Left forelimb (tissue), 1 donor: ENCODE measurements at regions not wholly inside any gene's neighbourhood (a gene's known extent, or its start where the extent isn't known, plus 50 kb on each side); places are given as distances from the start of the nearest gene placed in this dataset.

Source experiments
- DNase-seq: peaks from one replicate; pipeline ENCODE4 v3.0.0-alpha.2; 2018; ENCODE audit warnings: low spot score

DNA sequence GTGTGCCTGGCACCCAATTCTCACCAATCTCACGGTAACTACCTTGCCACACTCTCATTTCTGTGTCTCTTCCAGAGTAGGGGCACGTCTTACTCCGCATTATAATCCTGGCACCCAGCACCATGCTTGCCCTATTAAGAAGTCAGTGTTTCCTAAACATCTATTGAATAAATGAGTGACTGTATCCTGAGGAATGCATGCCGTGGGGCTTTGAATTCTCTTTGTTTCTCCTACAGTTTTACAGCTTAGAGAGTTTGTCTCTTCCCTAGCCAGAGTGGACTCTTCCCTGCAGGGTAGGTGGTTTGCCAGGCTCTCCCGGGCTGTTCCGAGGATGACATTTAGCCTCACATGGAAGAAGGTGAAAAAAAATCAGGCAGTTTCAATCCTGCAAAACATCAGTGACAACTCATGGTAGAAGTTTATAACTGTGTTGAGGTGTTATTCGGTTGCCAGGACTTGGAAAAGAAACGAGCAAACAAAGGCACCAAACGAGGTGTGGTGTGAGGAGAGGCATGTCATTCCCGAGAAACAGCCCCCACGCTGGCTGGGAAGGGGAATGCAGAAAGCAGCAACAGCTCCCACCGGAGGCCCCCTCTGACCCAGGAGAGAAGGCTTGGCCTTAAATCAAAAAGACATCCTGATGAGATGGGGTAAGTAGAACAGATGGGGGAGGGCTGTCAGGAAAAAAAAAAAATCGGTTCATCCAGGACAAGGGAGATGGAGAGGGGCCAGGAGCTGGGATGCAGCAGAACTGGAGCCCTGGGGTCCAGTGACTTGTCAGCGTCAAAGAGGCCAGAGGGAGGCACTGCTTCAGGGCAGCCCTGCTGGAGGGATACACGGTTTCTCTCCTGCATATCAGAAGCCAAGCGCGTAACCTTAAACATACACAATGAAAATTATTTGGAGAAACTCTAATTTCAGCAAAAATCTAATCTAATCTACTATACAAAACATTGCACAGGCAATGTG, 168.4 kb upstream of the ARRDC4 start:
- DNase-seq = no peak

DNA sequence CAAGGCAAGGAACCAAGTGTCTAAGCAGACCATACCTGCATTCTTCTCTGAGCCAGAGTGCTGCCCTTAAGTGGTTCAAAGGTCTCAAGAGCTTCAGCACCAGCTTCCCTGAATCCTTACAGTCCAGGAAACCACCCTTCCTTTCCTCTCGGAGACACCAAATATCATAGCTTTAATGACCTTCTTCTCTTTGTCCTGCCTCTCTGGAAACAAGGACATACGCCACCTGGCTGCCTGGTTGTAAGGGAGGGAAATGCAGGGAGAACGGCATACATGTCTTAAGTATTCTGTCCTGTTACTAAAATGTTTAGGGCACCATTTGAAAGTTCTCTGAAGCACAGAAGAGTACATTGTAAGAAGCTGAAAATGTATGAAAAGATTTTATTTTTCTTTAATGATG, 155.6 kb upstream of the ARRDC4 start:
- no peak for DNase-seq

- DNase-seq = no peak
Measured at GRCh38 chr15:97806766-97807165, 153.7 kb upstream of the ARRDC4 start.

DNA sequence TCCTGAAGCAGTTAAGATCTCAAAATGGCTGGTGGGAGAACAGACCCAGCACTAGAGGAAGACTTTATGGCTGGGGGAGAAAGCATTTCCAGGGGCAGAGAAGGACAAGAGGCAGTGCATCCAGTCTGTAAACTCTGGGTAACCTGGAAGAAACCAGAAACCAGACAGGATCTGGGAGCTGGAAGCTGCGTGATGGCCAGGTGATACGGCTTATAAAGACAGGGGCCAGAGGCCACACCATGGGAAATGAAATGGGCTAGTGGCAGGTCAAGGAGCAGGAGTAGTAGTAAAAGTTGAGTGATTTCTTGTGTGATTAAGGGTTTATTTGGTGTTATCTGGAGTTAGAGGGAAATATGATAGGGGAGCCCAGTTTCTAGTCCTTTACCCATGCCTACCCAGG, 144.7 kb upstream of the ARRDC4 start:
- DNase-seq = no peak

DNA sequence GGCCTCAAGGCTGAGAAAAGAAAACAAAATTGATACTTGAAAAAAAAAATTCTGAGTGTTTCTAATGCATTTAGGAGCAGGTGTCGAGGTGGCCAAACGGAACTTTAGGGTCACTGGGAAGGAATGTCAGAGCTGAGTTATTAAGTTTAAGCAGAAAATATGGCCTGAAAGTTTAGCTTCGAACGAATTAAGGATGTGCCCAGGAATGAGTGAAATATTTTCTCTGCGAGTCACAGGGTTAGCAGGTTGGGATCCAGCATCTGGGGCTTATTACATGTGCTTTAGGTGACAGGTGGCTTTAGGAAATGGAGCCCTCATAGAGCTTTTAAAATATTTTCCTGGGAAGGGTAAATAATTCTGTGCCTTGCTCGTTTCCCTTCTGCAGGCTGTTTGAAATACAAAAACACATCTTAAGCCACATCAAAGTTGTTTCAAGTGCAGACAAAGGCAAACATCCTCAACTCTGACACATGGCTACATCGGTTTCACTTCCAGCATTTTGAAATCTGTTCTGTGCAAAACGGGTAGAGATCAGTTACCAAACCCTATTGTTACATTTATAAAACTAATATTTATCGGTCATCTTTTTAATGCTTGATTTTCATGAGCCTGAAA, 143.1 kb upstream of the ARRDC4 start:
- DNase-seq = no peak

DNA sequence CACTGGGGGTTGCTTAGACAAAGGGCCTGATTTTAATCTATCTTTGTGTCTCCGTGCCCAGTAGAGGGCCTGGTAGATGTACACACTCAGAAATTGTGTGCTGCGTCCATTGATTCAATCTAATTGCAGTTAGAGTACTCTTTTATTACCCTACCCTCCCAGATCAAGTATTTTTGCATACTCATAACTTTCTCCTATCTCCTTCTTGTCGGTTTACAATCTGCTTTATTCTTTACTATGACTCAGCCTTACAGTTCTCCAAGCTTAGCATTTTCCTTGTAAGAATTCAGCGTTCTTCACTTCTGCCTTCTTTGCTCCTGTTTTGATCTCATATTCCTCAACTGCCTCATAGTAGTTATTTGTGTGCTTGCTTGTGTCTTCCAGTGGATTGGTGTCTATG, 124.5 kb upstream of the ARRDC4 start:
- no peak for DNase-seq

DNA sequence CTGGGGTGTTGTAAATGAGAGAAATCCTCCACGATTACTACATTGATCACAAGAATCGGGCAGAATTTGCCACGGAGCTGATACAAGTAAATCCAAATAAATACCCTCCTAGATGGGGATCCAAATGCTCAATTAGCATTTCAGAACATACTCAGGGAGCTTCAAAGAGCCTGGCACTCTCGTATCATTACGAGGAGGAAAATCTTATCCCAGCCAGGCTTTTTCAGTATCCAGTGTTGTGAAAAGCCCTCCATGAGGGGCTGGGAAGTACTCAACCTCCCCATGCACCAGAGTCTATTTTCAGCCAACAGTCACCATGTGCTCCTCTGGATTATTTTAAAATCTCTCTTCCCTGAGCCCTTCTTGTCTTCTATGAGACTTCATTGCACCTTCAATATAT, 122.6 kb upstream of the ARRDC4 start:
- DNase-seq = no peak

DNA sequence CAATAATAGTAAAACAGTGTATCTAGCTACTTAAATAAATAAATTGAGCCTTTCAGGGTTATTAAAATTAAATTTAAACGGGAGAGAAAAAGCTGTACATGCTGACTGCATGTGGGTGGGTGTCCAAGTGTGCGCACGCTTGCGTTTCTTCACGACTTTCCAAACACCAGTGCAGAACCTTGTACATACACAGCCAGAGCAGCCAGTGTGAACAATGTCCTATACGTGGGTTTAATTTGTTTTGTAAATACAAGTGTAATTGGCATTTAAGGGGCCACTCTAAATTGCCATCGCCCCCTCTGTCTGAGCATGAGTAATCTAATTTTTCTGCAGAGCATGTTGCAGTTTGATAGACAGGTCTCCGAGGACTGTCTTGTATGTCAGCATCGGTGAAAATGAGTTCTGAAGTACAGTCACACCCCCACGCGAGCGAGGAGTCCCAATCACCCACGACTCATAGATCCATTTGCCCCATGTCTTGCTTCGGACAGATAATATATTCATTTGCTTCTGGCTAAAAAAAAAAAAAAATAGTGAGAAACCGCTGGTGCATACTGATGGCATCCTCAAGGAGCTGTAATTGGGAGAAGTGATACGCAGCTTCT, 121.8 kb upstream of the ARRDC4 start:
- DNase-seq = no peak

GRCh38 chr15:97840501-97840900, 120.0 kb upstream of the ARRDC4 start:
- DNase-seq = no peak

- DNase-seq = no peak
Measured at GRCh38 chr15:97841558-97841957, 118.9 kb upstream of the ARRDC4 start.

DNA sequence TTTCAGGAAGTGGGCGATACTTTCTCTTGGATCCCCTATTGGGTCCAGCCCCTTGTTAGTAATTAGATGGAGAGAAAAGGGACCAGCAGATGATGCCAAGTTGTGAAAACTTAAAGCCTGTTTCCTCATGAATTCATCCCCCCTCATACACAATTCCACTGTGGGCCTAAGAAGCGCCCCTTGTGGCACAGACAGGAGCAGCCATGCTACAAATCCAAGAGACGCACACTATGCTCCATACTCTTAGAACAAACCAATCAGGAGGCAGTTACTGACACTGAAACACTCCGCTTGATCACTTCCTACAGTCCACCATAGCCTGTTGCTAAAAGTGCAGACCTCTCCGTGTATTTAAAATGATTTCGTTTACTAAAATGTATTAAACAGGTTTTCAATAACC, 111.3 kb upstream of the ARRDC4 start:
- no peak for DNase-seq

DNA sequence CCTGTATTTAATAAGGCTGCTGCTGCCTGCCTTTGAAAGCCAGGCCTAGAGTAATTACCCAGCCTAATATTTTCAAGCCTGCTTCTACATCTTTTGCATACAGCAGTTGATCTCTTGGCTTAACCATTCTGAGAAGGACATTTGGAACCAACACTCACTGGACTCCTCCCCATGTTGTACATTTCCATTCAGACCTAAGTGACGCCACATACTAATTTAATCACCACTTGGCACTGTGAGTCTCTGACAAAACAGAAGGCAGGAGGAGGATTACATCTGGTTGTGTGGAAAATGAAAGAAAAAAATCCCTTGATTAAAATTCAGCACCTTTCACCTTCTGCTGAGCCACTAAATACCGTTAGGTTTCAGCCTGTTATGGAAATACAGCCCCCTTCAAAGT, 102.2 kb upstream of the ARRDC4 start:
- DNase-seq = no peak

DNA sequence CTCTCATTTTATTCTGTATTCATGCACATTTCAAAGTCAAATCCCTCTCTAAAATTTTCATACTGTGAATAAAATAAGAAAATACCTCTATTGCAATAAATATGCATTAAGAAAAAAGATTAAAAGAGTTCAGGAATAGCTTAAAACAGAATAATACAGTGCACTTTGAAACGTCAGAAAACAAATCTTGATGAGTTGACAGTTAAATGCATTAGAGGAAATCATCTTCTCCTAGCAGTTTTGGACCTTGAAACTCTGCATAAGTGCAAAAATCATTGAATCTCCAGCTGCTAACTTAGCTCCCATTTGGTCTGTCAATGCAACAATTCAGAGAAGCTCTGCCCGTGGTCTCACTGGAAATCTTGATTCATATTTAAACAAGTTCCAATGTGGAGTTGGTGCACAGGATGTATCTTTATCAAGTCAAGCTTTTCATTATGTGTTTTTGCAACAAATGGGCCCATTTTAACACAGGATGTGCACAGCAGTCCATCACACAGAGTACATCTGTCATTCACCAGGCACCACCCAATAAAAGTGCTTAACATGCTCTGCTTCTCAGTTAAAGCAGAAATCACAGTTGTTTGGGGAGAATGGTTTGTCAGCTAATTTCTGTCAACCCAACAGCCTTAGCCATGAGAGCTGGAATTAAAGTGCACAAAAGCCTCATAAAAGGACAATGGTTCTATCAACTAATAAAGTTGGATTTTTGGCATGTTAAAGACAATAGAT, 98.8 kb upstream of the ARRDC4 start:
- DNase-seq = no peak

GRCh38 chr15:97866959-97867358, 93.5 kb upstream of the ARRDC4 start:
- DNase-seq = no peak

GRCh38 chr15:97867870-97868269, 92.6 kb upstream of the ARRDC4 start:
- DNase-seq = no peak

- DNase-seq = no peak
Measured at GRCh38 chr15:97868981-97869380, 91.5 kb upstream of the ARRDC4 start.

DNA sequence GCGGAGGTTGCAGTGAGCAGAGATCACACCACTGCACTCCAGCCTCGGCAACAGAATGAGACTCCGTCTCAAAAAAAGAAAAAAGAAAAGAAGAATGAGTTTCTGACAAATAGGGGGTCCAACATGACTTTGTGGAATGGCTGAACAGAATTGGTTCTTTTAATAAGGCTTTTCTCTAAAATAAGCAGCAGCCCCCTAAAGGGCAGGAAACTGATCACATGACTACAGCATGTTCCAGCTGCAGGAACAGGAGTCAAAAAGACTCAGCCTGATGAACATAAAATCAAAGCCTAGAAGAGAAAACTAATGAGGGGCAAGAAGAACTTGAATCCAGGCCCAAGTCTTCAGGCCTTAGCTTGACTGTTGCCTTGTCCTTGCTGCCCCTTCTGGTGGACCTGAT, 89.7 kb upstream of the ARRDC4 start:
- DNase-seq = no peak

DNA sequence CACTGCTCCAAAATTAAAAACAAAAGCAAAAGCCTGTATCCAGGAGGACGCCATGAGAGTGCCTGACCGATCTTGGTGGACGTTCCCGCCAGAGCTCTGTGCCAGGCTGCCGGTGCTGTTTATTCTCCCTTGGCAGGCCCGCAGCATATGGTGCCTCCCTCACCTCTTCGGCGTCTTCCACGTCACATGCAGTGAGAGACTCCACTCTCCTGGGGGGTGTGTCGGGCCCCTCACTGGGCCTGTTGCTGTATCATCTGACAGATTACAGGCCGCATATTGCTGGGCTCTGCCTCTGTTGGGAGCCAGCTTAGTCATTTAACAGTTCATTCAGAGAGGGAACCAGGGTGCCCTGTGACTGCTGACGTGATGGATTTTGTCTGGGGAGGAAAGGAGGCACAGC, 86.4 kb upstream of the ARRDC4 start:
- no peak for DNase-seq

GRCh38 chr15:97875025-97875512, 85.4 kb upstream of the ARRDC4 start:
- DNase-seq = no peak

- no peak for DNase-seq
Measured at GRCh38 chr15:97875513-97876280, 84.8 kb upstream of the ARRDC4 start.

DNA sequence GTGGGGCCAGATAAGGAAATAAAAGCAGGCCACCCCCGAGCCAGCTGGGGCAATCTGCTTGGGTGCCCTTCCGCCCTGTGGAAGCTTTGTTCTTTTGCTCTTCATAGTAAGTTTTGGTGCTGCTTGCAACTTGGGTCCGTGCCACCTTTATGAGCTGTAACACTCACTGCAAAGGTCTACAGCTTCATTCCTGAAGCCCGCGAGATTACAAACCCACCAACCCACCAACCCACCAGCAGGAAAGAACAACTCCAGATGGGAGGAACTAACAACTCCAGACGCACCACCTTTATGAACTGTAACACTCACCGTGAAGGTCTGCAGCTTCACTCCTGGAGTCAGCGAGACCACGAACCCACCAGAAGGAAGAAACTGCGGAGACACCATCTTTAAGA, 84.2 kb upstream of the ARRDC4 start:
- no peak for DNase-seq
